GM18861 (cell line): ENCODE measurements at regions not wholly inside any gene's neighbourhood (a gene's known extent, or its start where the extent isn't known, plus 50 kb on each side); places are given as distances from the start of the nearest gene placed in this dataset.

Source experiments
- ATAC-seq: cut with Tn5 transposase; IDR thresholded peaks from one replicate; pipeline ENCODE4 v1.9.1; 2021; ENCODE audit not compliant: unreplicated experiment

- ATAC-seq = no peak
These were observed 868.9 kb downstream of the EPHA7 start for GRCh38 chr6:92550501-92550900.

- no peak for ATAC-seq
These were observed 873.5 kb downstream of the EPHA7 start for GRCh38 chr6:92545861-92546260.

GRCh38 chr6:92541448-92542060, 877.8 kb downstream of the EPHA7 start:
- no peak for ATAC-seq

- ATAC-seq = no peak
These were observed 880.4 kb downstream of the EPHA7 start for GRCh38 chr6:92538926-92539325.

- ATAC-seq = no peak
These were observed 881.1 kb downstream of the EPHA7 start for GRCh38 chr6:92538275-92538674.

- ATAC-seq = no peak
These were observed 885.2 kb downstream of the EPHA7 start for GRCh38 chr6:92534109-92534508.

GRCh38 chr6:92522589-92522988, 896.8 kb downstream of the EPHA7 start:
- ATAC-seq = no peak

- no peak for ATAC-seq
These were observed 897.8 kb downstream of the EPHA7 start for GRCh38 chr6:92521553-92521952.

GRCh38 chr6:92510137-92510536, 909.2 kb downstream of the EPHA7 start:
- no peak for ATAC-seq

GRCh38 chr6:92507552-92507951, 911.8 kb downstream of the EPHA7 start:
- ATAC-seq = no peak

- no peak for ATAC-seq
These were observed 914.9 kb downstream of the EPHA7 start for GRCh38 chr6:92504509-92504908.

- ATAC-seq = no peak
These were observed 922.1 kb downstream of the EPHA7 start for GRCh38 chr6:92497281-92497680.

GRCh38 chr6:92496527-92496926, 922.8 kb downstream of the EPHA7 start:
- ATAC-seq = no peak

GRCh38 chr6:92495242-92495641, 924.1 kb downstream of the EPHA7 start:
- no peak for ATAC-seq

GRCh38 chr6:92485487-92485886, 933.9 kb downstream of the EPHA7 start:
- ATAC-seq = no peak

GRCh38 chr6:92479831-92480230, 939.5 kb downstream of the EPHA7 start:
- ATAC-seq = no peak

GRCh38 chr6:92473056-92473455, 946.3 kb downstream of the EPHA7 start:
- no peak for ATAC-seq

- ATAC-seq = no peak
These were observed 950.1 kb downstream of the EPHA7 start for GRCh38 chr6:92469186-92469828.

- ATAC-seq = no peak
These were observed 951.3 kb downstream of the EPHA7 start for GRCh38 chr6:92468066-92468465.

- no peak for ATAC-seq
These were observed 959.2 kb downstream of the EPHA7 start for GRCh38 chr6:92460133-92460532.

GRCh38 chr6:92459606-92460005, 959.8 kb downstream of the EPHA7 start:
- ATAC-seq = no peak

GRCh38 chr6:92446052-92446451, 973.3 kb downstream of the EPHA7 start:
- no peak for ATAC-seq

GRCh38 chr6:92433911-92434310, 985.4 kb downstream of the EPHA7 start:
- no peak for ATAC-seq
